Transverse colon (tissue), 4 donors: ENCODE measurements at regions not wholly inside any gene's neighbourhood (a gene's known extent, or its start where the extent isn't known, plus 50 kb on each side); places are given as distances from the start of the nearest gene placed in this dataset.

Experiments used
- DNase-seq: peaks from one replicate; pipeline ENCODE4 v3.0.0-alpha.2; 2019
- H3K27ac ChIP-seq, 4 donors: fragments of 200-600 bp; sonication (generic); 2 replicates each; pipeline ENCODE4 v1.5.1; 2016 to 2018; ENCODE audit warnings: inconsistent platforms in 4 of 4
- H3K27me3 ChIP-seq: fragments of 200-600 bp; sonication (generic); 2 replicates; pipeline ENCODE4 v1.5.1; 2017; ENCODE audit warnings: inconsistent platforms
- H3K36me3 ChIP-seq, 4 donors: fragments of 200-600 bp; sonication (generic); 2 replicates each; pipeline ENCODE4 v1.5.1; 2017 to 2019; ENCODE audit warnings: inconsistent platforms in 4 of 4
- H3K4me1 ChIP-seq, 4 donors: fragments of 200-600 bp; sonication (generic); 2 replicates each; pipeline ENCODE4 v1.5.1; 2017 to 2020; ENCODE audit warnings: inconsistent platforms in 4 of 4
- H3K4me3 ChIP-seq, 4 donors: fragments of 200-600 bp; sonication (generic); 1 replicate in 1 of 4; 2 replicates in 3 of 4; pipeline versions ENCODE4 v1.5.1 to v1.6.1; 2017 to 2019; ENCODE audit warnings: inconsistent platforms in 4 of 4
- H3K9me3 ChIP-seq, 2 donors: fragments of 200-600 bp; sonication (generic); 2 replicates each; pipeline ENCODE4 v1.5.1; 2017 to 2019; ENCODE audit warnings: inconsistent platforms in 2 of 2
- EP300 ChIP-seq: sonication (generic); formaldehyde crosslinking; IDR thresholded peaks from one replicate; pipeline ENCODE4 v1.6.1; 2017; ENCODE audit warnings: antibody characterized with exemption, low read depth
- POLR2A ChIP-seq: fragments of 450-650 bp; IDR thresholded peaks from one replicate; pipeline ENCODE4 v1.6.1; 2016; ENCODE audit warnings: antibody characterized with exemption, mild to moderate bottlenecking, moderate library complexity
- POLR2AphosphoS5 ChIP-seq, 3 donors: sonication (generic); formaldehyde crosslinking; IDR thresholded peaks; one replicate each; pipeline ENCODE4 v1.6.1; 2016; ENCODE audit warnings: antibody characterized with exemption in 3 of 3
- WGBS, 2 donors: methylation state at CpG; one replicate each; pipeline ENCODE4 v1.1.5; 2018; ENCODE audit warnings: low coverage in 1 of 2; 5-methylcytosine and 5-hydroxymethylcytosine counted together
- in situ Hi-C, 4 donors: fragments of 200-750 bp; cut with MboI; loops; one replicate each; pipeline versions ENCODE4 v1.15.0 to v1.15.1; 2017; ENCODE audit warnings: low sequenced_read_pairs in 3 of 4, low pct_ligation_motif_present in 1 of 4, low pct_unique_long_range_greater_than_20kb in 1 of 4
- intact Hi-C: fragments of 100-400 bp; cut with DNase I; formaldehyde crosslinking; loops from one replicate; pipeline ENCODE4 v1.15.1; 2023; ENCODE audit warnings: low total_unique reads
- TF ChIP-seq, protein P1 (sequence below), 5 experiments: fragments of 200-600 bp in 3 of 5; fragments of 450-650 bp in 2 of 5; sonication (generic) in 3 of 5; IDR thresholded peaks; 1 replicate in 2 of 5; 2 replicates in 3 of 5; pipeline ENCODE4 v1.5.1; 2016 to 2017; ENCODE audit warnings: antibody characterized with exemption in 5 of 5, inconsistent platforms in 3 of 5, mild to moderate bottlenecking in 2 of 5, moderate library complexity in 1 of 5

DNA sequence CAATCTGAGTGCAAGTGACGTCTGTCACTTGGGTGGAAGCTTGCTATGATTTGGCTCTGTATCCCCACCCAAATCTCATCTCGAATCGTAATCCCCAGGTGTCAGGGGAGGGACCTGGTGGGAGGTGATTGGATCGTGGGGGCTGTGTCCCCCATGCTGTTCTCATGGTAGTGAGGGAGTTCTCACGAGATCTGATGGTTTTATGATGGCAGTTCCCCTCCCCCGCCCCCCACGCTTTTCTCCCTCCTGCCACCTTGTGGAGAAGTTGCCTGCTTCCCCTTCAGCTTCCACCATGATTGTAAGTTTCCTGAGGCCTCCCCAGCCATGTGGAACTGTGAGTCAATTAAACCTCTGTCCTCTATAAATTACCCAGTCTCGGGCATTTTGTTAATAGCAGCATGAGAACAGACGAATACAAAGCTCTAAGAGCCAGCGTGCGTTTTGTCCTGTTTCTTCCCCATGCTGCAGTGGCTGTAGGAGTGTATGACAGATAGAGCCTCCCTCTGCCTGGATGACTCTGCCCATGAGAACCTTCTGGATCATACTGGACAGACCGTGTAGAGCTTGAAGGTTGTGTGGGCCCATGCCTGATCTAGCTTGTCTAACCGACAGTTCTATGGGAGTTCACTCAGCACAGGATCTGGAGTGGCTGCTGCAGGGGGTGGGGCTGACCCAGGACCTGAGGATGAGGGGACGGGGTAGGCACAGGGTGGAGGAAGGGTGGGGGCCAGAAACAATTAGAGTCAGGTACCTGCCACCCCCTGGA lies 139.7 kb upstream of the ERRFI1 start:
- H3K4me3 ChIP-seq = no peak overlapping the region
- no peaks in the 10 kb centered on the region for H3K9me3 ChIP-seq
- TF ChIP-seq, protein P1, sequence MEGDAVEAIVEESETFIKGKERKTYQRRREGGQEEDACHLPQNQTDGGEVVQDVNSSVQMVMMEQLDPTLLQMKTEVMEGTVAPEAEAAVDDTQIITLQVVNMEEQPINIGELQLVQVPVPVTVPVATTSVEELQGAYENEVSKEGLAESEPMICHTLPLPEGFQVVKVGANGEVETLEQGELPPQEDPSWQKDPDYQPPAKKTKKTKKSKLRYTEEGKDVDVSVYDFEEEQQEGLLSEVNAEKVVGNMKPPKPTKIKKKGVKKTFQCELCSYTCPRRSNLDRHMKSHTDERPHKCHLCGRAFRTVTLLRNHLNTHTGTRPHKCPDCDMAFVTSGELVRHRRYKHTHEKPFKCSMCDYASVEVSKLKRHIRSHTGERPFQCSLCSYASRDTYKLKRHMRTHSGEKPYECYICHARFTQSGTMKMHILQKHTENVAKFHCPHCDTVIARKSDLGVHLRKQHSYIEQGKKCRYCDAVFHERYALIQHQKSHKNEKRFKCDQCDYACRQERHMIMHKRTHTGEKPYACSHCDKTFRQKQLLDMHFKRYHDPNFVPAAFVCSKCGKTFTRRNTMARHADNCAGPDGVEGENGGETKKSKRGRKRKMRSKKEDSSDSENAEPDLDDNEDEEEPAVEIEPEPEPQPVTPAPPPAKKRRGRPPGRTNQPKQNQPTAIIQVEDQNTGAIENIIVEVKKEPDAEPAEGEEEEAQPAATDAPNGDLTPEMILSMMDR (IDR thresholded peaks at IDR 0.05) = no peak
- TF ChIP-seq POLR2AphosphoS5 (IDR thresholded peaks at IDR 0.05) (no peak), EP300 (no peak), POLR2A (no peak)
- in situ Hi-C loops = no loop called here
- peaks cover 14 to 24% (median 17%) of the 10 kb centered on the region in 4 donors for H3K4me1 ChIP-seq
- DNase-seq = no peak
- WGBS, 2 donors = 83 to 86% methylated on average over 5 to 14 of the region's 14 CpGs
- H3K27me3 ChIP-seq = no peaks in the 10 kb centered on the region
- H3K36me3 ChIP-seq = no peaks in the 10 kb centered on the region
- no peak overlapping the region for H3K27ac ChIP-seq
- intact Hi-C loops = loop anchor here (5.0 kb wide), 1 partner anchor 33 kb away; no protein-coding TSS in a partner anchor

DNA sequence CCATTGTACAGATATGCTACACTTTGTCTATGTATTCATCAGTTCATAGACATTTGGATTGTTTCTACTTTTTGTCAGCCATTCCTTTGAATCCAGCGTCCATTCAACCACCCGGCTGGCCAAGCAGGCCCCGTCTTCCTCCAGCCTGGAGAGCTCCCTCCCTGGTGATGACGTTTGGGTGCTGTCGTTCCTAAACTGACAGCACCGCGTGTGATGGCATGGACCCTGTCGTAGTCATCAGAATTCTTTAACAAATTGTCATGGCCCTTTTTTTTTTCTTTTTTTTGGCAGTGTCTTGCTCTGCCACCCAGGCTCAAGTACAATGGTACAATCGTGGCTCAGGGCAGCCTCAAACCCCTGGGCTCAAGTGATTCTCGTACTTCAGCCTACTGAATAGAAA lies 138.6 kb upstream of the ERRFI1 start:
- H3K27me3 ChIP-seq = no peaks in the 10 kb centered on the region
- H3K4me3 ChIP-seq = no peak overlapping the region
- intact Hi-C loops = loop anchor here (5.0 kb wide), 1 partner anchor 32 kb away; no protein-coding TSS in a partner anchor
- no peak for DNase-seq
- no peak overlapping the region for H3K27ac ChIP-seq
- WGBS, 2 donors = 86 to 93% methylated on average over 10 of the region's 10 CpGs
- no peaks in the 10 kb centered on the region for H3K36me3 ChIP-seq
- TF ChIP-seq EP300 (no peak), POLR2AphosphoS5 (IDR thresholded peaks at IDR 0.05) (no peak), POLR2A (no peak)
- TF ChIP-seq, protein P1 (IDR thresholded peaks at IDR 0.05) = no peak
- no peaks in the 10 kb centered on the region for H3K9me3 ChIP-seq
- H3K4me1 ChIP-seq = peaks cover 7 to 13% (median 8%) of the 10 kb centered on the region in 4 donors
- in situ Hi-C loops = no loop called here

DNA sequence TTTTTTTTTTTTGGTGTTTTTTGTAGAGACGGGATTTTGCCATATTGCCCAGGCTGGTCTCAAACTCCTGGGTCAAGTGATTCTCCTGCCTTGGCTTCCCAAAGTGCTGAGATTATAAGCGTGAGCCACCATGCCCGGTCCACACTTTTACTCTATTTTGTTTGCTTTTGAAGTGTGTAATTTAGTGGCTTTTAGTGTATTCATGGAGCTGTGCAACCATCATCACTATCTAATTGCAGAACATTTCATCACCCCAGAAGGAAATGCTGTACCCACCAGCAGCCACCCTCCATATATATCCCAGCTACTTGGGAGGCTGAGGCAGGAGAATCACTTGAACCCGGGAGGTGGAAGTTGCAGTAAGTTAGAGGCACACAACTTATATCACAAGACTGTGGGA lies 136.9 kb upstream of the ERRFI1 start:
- intact Hi-C loops = no loop called here
- TF ChIP-seq, protein P1 (IDR thresholded peaks at IDR 0.05) = no peak
- TF ChIP-seq POLR2AphosphoS5 (IDR thresholded peaks at IDR 0.05) = no peak
- TF ChIP-seq EP300 = no peak
- TF ChIP-seq POLR2A = no peak
- H3K27me3 ChIP-seq = no peaks in the 10 kb centered on the region
- 95 to 97% methylated on average over 3 to 4 of the region's 4 CpGs for WGBS, 2 donors
- H3K4me3 ChIP-seq = no peak overlapping the region
- no peaks in the 10 kb centered on the region for H3K36me3 ChIP-seq
- in situ Hi-C loops = no loop called here
- DNase-seq = no peak
- no peak overlapping the region for H3K27ac ChIP-seq
- H3K9me3 ChIP-seq = no peaks in the 10 kb centered on the region
- H3K4me1 ChIP-seq = peaks cover 0 to 3% (median 0%) of the 10 kb centered on the region in 4 donors

DNA sequence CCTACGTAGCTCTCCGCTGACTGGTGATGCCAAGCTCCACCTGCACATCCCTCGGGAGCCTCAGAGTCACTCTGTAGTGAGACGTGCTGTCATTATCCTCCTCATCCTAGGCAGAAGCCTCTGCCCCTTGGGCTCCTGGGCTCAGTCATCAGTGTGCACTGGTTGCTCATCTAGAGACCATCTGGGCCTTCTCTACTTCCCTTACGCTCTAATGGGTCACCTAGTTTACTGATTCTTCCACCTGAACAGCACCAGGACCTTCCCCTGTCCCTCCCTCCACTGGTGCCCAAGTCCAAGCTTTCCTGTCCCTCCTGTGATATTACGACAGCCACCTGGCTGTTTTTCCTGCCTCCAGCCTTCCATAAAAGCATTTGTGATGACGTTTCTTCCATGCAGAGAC lies 136.1 kb upstream of the ERRFI1 start:
- WGBS, 2 donors = 72 to 73% methylated on average over 5 to 7 of the region's 7 CpGs
- peaks cover 0 to 3% (median 0%) of the 10 kb centered on the region in 4 donors for H3K4me1 ChIP-seq
- no peaks in the 10 kb centered on the region for H3K36me3 ChIP-seq
- no peak overlapping the region for H3K4me3 ChIP-seq
- in situ Hi-C loops = no loop called here
- H3K27ac ChIP-seq = no peak overlapping the region
- no peak for TF ChIP-seq EP300
- TF ChIP-seq POLR2A = no peak
- TF ChIP-seq, protein P1 (IDR thresholded peaks at IDR 0.05) = no peak
- no peak for TF ChIP-seq POLR2AphosphoS5 (IDR thresholded peaks at IDR 0.05)
- H3K9me3 ChIP-seq = no peaks in the 10 kb centered on the region
- DNase-seq = no peak
- intact Hi-C loops = no loop called here
- H3K27me3 ChIP-seq = no peaks in the 10 kb centered on the region
